GM21786 (cell line): ENCODE measurements at regions not wholly inside any gene's neighbourhood (a gene's known extent, or its start where the extent isn't known, plus 50 kb on each side); places are given as distances from the start of the nearest gene placed in this dataset.
"Not testable (repeated sequence)": the region's sequence is repeated elsewhere in the genome, so short reads cannot be mapped to it uniquely, and the experiment has no call there.

Source experiments
- ATAC-seq: cut with Tn5 transposase; IDR thresholded peaks from one replicate; pipeline ENCODE4 v1.9.1; 2021; ENCODE audit not compliant: unreplicated experiment

DNA sequence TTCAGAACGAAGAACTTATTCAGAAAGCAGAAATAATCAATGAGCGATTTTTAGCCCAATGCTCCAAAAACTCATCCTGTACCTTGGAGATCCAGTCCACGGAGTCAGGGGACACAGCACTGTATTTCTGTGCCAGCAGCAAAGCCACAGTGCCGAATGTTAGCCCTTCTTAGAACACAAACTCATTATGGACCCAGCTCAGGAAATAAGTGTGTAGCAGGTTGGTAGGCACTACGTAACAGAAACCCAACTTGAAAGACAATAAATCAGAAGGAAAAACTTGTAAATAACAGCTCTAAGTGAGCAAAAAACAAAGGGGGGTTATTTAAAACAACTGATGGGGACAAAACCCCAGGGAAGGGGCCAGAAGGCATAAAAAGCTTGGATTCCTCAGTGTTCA is 112.0 kb upstream of the PRSS1 start:
- no peak for ATAC-seq

- no peak for ATAC-seq
These were observed 112.5 kb upstream of the PRSS1 start for GRCh38 chr7:142636751-142637150.

DNA sequence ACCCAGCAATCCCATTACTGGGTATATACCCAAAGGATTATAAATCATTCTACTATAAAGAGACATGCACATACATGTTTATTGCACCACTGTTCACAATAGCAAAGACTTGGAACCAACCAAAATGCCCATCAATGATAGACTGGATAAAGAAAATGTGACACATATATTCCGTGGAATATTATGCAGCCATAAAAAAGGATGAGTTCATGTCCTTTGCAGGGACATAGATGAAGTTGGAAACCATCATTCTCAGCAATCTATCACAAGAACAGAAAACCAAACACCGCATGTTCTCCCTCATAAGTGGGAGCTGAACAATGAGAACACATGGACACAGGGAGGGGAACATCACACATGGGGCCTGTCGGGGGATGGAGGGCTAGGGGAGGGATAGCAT is 113.2 kb upstream of the PRSS1 start:
- ATAC-seq: not testable (repeated sequence)

- peak; percentile 90 for ATAC-seq
These were observed 116.8 kb upstream of the PRSS1 start for GRCh38 chr7:142632271-142633134.

DNA sequence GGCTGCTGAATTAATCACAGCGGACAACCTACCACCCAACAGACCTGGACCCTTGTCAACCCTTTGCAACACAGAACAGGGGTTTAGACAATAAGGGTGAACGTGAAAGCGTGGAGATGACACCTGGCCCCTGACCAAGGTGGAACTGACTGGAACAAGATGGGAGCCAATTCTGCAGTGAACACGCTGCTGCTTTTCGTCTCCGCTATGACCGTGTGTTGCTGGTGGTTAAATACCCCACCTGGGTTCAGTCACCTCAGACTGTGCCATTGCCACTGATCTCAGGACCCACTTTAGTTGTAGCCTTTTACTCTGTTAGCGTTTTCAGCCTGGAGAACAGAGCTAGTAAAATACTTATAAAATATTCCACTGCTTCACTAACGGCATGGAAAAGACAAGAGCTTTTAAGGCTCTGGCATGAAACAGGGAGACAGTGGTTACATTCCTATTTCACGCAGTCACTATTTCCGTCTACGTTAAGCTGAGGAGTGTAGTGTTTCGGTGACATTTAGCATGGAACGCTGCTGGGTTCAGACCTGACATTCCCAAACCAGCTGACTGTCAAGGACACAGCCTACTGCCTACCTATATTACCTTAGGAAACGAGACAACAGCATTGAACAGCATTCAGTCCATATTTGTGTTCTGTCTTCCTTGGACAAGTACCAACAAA is 119.5 kb upstream of the PRSS1 start:
- ATAC-seq: no peak

- ATAC-seq: no peak
These were observed 120.3 kb upstream of the PRSS1 start for GRCh38 chr7:142628945-142629344.

GRCh38 chr7:142627223-142627622 is 122.0 kb upstream of the PRSS1 start:
- ATAC-seq: not testable (repeated sequence)

DNA sequence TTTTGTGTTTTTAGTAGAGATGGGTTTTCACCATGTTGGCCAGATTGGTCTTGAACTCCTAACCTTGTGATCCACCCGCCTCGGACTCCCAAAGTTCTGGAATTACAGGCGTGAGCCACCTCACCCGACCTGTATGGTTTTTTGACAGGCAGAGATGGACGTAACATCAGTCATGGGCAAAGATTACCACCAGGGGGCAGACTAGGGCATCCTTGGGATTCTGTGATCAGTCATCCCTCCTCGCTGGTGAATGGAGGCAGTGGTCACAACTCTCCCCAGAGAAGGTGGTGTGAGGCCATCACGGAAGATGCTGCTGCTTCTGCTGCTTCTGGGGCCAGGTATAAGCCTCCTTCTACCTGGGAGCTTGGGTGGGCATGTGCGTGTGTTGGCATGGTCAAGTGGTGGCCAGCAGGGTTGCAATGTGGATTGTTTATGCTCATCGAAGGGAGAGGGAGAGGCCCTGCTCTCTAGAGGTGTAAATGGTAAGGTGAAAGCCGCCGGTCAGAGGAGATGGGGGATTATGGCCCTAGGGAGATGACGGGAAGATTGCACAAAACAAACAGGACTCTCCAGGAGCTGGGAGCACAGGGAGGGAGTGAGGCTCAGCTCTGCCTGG is 122.7 kb upstream of the PRSS1 start:
- peak; percentile 74 for ATAC-seq

GRCh38 chr7:142625216-142625615 is 124.1 kb upstream of the PRSS1 start:
- not testable (repeated sequence) for ATAC-seq

DNA sequence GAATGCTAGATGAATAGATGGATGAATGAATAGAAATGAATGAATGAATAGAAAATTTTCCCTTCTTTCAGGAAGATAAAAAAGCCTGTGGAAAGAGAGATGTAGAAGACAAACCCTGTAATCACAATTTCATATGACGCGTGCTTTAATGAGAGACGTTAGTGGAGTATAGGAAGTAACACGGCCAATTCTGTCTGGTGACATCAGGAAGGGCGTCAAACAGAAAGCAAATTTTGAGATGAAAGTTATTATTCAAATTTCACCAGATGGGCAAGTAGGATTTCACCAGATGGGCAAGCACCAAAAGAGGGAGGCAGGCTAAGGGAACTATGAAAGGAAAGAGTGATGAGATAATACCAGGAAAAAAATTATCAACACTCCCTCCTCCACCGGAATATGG is 128.9 kb upstream of the PRSS1 start:
- no peak for ATAC-seq

DNA sequence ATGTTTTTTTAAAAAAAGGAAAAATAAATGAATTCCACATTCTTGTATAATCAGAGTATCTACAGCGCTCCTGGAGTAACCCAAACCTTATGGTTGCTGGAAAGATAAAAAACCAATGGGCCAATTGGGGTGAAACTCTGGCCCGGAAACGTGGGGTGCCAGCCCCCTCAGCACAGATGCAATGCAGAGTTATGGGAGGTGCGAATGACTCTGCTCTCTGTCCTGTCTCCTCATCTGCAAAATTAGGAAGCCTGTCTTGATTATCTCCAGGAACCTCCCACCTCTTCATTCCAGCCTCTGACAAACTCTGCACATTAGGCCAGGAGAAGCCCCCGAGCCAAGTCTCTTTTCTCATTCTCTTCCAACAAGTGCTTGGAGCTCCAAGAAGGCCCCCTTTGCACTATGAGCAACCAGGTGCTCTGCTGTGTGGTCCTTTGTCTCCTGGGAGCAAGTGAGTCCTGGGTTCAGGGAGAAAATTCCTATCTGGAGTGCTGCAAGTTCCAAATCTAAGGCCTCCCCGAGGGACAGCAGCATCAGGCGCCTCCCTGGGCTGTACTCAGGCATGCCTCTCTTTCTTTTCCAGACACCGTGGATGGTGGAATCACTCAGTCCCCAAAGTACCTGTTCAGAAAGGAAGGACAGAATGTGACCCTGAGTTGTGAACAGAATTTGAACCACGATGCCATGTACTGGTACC is 130.5 kb upstream of the PRSS1 start:
- ATAC-seq: no peak

DNA sequence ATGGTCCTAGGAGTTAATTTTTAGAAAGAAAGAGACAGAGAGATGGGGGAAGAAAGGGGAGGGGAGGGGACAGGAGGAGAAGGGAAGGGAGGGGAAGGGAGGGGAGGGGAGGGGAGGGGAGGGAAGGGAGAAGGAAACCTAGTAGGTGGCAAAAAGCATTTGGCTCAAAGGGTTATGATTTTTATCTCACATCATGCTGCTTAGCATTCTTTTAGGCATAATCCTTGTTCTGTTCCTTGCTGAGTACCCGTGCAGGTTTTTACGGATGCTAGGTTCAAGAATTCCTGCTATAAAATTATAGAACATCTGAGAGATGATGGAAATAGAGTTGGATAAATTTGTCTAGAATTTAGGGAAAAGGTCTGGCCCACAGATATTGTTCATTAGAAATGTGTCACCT is 132.4 kb upstream of the PRSS1 start:
- ATAC-seq: no peak

DNA sequence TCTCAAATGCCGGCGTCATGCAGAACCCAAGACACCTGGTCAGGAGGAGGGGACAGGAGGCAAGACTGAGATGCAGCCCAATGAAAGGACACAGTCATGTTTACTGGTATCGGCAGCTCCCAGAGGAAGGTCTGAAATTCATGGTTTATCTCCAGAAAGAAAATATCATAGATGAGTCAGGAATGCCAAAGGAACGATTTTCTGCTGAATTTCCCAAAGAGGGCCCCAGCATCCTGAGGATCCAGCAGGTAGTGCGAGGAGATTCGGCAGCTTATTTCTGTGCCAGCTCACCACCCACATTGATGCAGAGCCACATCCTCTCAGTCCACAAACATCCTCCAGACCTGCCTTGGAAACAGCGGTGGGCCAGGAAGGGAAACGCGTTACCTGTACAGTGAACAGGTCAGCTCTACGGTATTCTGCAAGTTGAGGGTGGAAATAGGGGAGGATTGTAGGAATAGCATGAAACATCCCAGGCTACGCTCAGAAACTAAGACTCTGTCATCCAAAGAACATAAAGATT is 133.1 kb upstream of the PRSS1 start:
- no peak for ATAC-seq

GRCh38 chr7:142615508-142615907 is 133.8 kb upstream of the PRSS1 start:
- ATAC-seq: no peak

- ATAC-seq: no peak
These were observed 135.2 kb upstream of the PRSS1 start for GRCh38 chr7:142614116-142614515.

- no peak for ATAC-seq
These were observed 136.9 kb upstream of the PRSS1 start for GRCh38 chr7:142612237-142612881.

GRCh38 chr7:142611566-142612236 is 137.6 kb upstream of the PRSS1 start:
- ATAC-seq: no peak

DNA sequence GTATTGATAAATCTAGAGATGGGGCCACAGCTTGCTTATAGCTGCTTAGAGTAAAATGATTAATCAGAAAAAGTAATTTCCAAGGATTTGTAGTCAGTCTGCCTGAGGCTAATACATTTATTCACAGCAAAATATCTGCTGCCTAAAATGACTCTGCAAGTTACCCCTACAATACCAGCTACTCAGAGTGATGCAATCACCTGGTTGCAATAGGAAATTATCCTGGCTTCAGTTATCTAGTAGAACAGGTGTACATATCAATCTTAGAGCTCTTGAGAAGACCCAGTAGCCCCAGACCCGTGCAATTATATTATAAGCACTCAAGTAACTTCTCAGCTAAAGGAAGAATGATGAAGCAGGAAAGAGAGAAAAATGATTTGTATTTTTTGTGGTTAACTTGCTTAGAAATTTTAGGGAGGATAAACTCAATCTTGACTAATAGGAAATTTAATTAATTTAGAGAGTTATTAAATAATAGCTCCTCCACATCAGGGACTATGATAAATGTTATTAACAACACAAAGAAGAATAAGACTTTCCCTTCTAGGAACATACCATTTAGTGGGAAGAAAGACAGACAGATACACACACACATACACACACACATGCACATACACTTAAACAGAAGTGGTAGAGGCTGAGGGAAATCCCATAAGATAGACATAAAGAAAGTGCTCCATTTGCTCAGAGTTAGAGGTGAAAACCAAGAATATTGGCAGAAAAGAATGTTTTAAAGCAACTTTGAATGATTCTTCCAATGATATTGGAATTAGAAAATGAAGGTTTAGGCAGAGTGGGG is 140.4 kb upstream of the PRSS1 start:
- no peak for ATAC-seq

- ATAC-seq: no peak
These were observed 141.9 kb upstream of the PRSS1 start for GRCh38 chr7:142607351-142607750.
